Endodermal cell (in vitro differentiated cells): ENCODE measurements at regions not wholly inside any gene's neighbourhood (a gene's known extent, or its start where the extent isn't known, plus 50 kb on each side); places are given as distances from the start of the nearest gene placed in this dataset.

Source experiments
- DNase-seq: peaks from one replicate; pipeline ENCODE4 v3.0.0-alpha.2; 2017
- H3K27ac ChIP-seq: 2 replicates; pipeline ENCODE4 v1.5.1; 2013; ENCODE audit warnings: mild to moderate bottlenecking, low read depth, low read length, moderate library complexity
- H3K27me3 ChIP-seq: 2 replicates; pipeline ENCODE4 v1.6.1; 2013; ENCODE audit warnings: mild to moderate bottlenecking, low read length, moderate library complexity; ENCODE audit not compliant: insufficient read depth, control insufficient read depth, poor library complexity, severe bottlenecking
- H3K36me3 ChIP-seq: 2 replicates; pipeline ENCODE4 v1.7.0; 2013; ENCODE audit warnings: mild to moderate bottlenecking, low read length, moderate library complexity; ENCODE audit not compliant: control insufficient read depth, insufficient read depth
- H3K4me1 ChIP-seq: one replicate; pipeline ENCODE4 v1.7.0; 2013; ENCODE audit warnings: low read length; ENCODE audit not compliant: control insufficient read depth, insufficient read depth
- H3K4me3 ChIP-seq: 2 replicates; pipeline ENCODE4 v1.5.1; 2013; ENCODE audit warnings: mild to moderate bottlenecking, low read length, moderate library complexity
- H3K9ac ChIP-seq: 2 replicates; pipeline ENCODE4 v1.6.1; 2013; ENCODE audit warnings: mild to moderate bottlenecking, low read length, moderate library complexity; ENCODE audit not compliant: poor library complexity, severe bottlenecking; ENCODE audit errors: extremely low read depth
- H3K9me3 ChIP-seq: 2 replicates; pipeline ENCODE4 v1.6.1; 2013; ENCODE audit warnings: mild to moderate bottlenecking, low read length, moderate library complexity; ENCODE audit not compliant: control insufficient read depth
- H3K27ac Mint-ChIP-seq: 2 replicates; pipeline ENCODE4 v1.8.0; 2020; ENCODE audit warnings: mixed read lengths
- H3K27me3 Mint-ChIP-seq: 2 replicates; pipeline ENCODE4 v1.8.0; 2021; ENCODE audit warnings: mild to moderate bottlenecking, mixed read lengths; ENCODE audit not compliant: insufficient read depth
- H3K36me3 Mint-ChIP-seq: 2 replicates; pipeline ENCODE4 v1.8.0; 2020; ENCODE audit warnings: low read depth, mixed read lengths
- H3K4me1 Mint-ChIP-seq: 2 replicates; pipeline ENCODE4 v1.8.0; 2020; ENCODE audit warnings: mixed read lengths
- H3K4me3 Mint-ChIP-seq: 2 replicates; pipeline ENCODE4 v1.8.0; 2020; ENCODE audit warnings: mild to moderate bottlenecking, moderate library complexity, mixed read lengths
- H3K9me3 Mint-ChIP-seq: 2 replicates; pipeline ENCODE4 v1.8.0; 2020; ENCODE audit warnings: mild to moderate bottlenecking, mixed read lengths
- CTCF ChIP-seq: fragments of 200-600 bp; sonication (generic); conservative IDR thresholded peaks from 2 replicates; pipeline ENCODE4 v1.5.0; 2021; ENCODE audit warnings: antibody characterized with exemption, mild to moderate bottlenecking
- WGBS, 2 experiments: methylation state at CpG; one replicate each; pipeline versions ENCODE4 v1.1.5 to v1.1.7; 2013; ENCODE audit warnings: missing lambda C conversion rate in 2 of 2, mixed read lengths in 1 of 2; ENCODE audit not compliant: insufficient coverage in 1 of 2, insufficient read length in 1 of 2; 5-methylcytosine and 5-hydroxymethylcytosine counted together

GRCh38 chrX:113330416-113330815 is 489.8 kb upstream of the AMOT start:
- no peak for TF ChIP-seq CTCF
- no peak for DNase-seq
- Histone ChIP-seq H3K4me1 (no peaks in the 10 kb centered on the region), H3K36me3 (no peaks in the 10 kb centered on the region), H3K27me3 (no peaks in the 10 kb centered on the region), H3K9ac (no peak overlapping the region), H3K4me3 (no peak overlapping the region), H3K27ac (no peak overlapping the region), H3K9me3 (no peaks in the 10 kb centered on the region)
- Mint-ChIP-seq H3K4me1 (no peaks in the 10 kb centered on the region), H3K4me3 (no peak overlapping the region), H3K36me3 (no peaks in the 10 kb centered on the region), H3K9me3 (no peaks in the 10 kb centered on the region), H3K27ac (no peak overlapping the region), H3K27me3 (no peaks in the 10 kb centered on the region)

GRCh38 chrX:113315927-113316326 is 475.3 kb upstream of the AMOT start:
- H3K4me1 ChIP-seq, result no peaks in the 10 kb centered on the region
- H3K27me3 ChIP-seq, result no peaks in the 10 kb centered on the region
- H3K36me3 Mint-ChIP-seq, result no peaks in the 10 kb centered on the region
- H3K36me3 ChIP-seq, result no peaks in the 10 kb centered on the region
- TF ChIP-seq CTCF, result no peak
- H3K27ac Mint-ChIP-seq, result no peak overlapping the region
- H3K27me3 Mint-ChIP-seq, result no peaks in the 10 kb centered on the region
- no peaks in the 10 kb centered on the region for H3K9me3 ChIP-seq
- no peak overlapping the region for H3K27ac ChIP-seq
- WGBS, 2 experiments, result no CpG with 5 or more reads among the region's 2 CpGs
- H3K4me1 Mint-ChIP-seq, result no peaks in the 10 kb centered on the region
- H3K9me3 Mint-ChIP-seq, result no peaks in the 10 kb centered on the region
- H3K4me3 Mint-ChIP-seq, result no peak overlapping the region
- no peak for DNase-seq
- H3K4me3 ChIP-seq, result no peak overlapping the region
- no peak overlapping the region for H3K9ac ChIP-seq

- Mint-ChIP-seq H3K27ac (no peak overlapping the region), H3K27me3 (no peaks in the 10 kb centered on the region), H3K4me1 (no peaks in the 10 kb centered on the region), H3K4me3 (no peak overlapping the region), H3K9me3 (peaks cover 27% of the 10 kb centered on the region), H3K36me3 (peaks cover 6% of the 10 kb centered on the region)
- no peak for DNase-seq
- Histone ChIP-seq H3K9ac (no peak overlapping the region), H3K4me3 (no peak overlapping the region), H3K27ac (no peak overlapping the region), H3K9me3 (no peaks in the 10 kb centered on the region), H3K36me3 (no peaks in the 10 kb centered on the region), H3K4me1 (no peaks in the 10 kb centered on the region), H3K27me3 (no peaks in the 10 kb centered on the region)
- TF ChIP-seq CTCF, result no peak
- 95 to 100% methylated on average over 1 of the region's 1 CpG for WGBS, 2 experiments
These were observed 464.9 kb upstream of the AMOT start for GRCh38 chrX:113305496-113305895.
